GM21576 (cell line): ENCODE measurements at regions not wholly inside any gene's neighbourhood (a gene's known extent, or its start where the extent isn't known, plus 50 kb on each side); places are given as distances from the start of the nearest gene placed in this dataset.
"Not testable (repeated sequence)": the region's sequence is repeated elsewhere in the genome, so short reads cannot be mapped to it uniquely, and the experiment has no call there.

Experiments used
- ATAC-seq: cut with Tn5 transposase; IDR thresholded peaks from one replicate; pipeline ENCODE4 v1.9.1; 2021; ENCODE audit warnings: mild to moderate bottlenecking, moderate library complexity; ENCODE audit not compliant: unreplicated experiment

DNA sequence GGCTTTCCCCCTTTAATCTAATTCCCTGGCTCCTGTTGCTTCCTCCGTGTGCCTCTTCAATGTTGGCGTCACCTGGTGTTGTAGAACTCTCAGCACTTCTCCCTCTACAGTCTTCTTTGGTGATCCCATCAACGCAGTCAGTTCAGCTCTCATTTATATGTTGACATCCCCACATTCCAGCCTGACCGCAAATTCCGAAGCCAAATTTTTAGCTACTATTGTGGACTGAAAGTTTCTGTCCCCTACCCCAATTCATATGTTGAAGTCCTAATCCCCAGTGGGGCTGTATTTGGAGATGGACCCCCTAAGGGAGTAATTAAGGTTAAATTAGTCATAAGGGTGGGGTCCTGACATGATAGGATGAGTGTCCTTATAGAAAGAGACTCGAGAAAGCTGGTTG, 210.6 kb upstream of the ADAMTSL1 start:
- no peak for ATAC-seq

DNA sequence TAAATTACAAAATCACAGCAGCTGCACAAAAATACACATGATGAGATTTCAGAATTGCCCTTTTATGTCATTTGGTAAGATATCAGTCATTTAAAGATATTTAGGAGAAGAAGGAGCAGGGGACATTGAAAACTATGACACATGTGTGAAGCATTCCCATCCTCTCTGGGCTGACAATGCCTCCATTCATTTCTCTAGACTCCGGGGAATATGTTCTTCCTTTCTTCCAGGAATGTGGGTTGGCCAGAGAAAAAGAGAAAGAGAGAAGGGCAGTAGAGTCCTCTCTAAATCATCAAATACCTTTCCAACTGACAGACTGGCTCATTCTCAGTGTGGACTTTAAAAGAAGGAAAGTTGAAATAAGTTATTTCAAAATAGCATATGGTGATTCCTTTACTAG, 205.6 kb upstream of the ADAMTSL1 start:
- no peak for ATAC-seq

DNA sequence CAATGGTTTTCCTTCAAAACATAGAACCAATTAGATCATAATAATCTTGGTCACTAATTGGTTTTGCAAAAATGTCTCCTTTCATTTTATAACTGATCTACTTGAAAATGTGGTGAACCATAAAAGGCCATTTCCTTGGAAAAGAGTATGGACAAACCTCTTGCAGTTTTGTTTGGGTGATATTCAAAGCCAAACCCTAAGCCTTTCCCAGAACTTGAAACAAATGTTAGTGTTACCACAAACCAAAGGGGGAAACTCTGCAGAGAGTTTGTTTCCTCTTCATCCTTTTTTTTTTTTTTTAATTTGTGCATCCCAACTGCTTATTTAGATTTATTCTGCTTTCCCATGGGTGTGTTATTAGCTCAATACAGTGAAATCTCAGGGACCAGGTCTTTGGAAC, 204.4 kb upstream of the ADAMTSL1 start:
- ATAC-seq: no peak

DNA sequence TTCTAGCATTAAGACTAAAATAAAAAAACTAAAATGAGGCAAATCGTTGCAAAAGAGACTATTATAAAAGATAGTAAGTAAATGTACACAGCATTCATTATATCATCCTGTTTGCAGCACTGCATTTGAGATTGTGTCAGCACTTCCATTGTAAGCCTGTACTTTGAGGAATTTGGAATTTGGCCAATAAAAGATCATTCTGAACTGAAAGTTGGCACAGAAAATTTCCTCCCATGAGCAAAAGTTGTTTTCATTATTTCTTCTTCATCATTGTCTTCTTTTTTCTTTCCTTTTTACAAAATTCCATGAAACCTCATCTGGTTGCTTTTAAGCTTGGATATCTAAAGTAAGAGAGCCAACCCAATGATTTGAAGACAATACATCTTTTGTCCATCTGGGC, 199.3 kb upstream of the ADAMTSL1 start:
- no peak for ATAC-seq

DNA sequence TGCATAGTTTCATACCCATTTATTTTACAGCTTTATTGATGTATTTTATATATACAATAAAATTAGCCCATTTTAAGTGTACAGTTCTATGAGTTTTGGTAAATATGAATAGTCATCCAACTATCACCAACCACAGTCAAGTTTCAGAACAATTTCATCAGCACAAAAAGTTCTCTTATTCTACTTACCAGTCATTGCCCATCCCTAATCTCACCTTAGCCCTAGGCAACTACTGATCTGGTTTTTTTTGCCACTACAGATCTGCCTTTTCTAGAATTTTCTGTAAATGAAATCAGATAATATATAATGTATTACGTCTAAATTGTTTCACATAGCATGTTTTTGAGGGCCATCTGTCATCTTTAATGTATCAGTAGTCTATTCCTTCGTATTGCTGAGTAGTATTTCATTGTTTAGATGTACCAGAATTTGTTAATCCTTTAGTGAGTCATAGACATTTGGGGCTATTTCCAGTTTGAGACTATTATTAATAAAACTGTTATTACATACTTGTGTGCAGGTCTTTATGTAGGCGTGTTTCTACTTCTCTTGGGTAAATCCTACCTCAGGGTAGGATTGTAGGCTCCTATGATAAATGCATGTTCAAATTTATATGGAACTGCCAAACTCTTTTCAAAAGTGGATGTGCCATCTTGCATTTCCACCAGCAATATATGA, 198.5 kb upstream of the ADAMTSL1 start:
- ATAC-seq: no peak

DNA sequence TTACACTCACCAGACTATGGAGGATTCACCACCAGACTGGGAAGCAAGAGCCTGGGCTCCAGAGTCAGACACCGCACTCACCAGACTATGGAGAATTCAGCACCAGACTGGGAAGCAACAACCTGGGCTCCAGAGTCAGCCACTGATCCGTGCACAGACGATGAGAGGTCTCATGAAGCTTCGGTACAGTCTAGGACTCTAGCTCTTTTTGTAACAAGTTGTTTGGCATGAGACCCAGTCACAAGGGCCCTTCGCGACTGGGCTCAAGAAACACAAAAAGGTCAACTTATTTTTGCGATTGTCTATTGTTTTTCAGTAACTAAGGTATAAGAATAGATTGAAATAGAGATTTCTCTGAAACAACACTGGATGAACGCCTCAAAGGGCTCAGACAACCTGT, 192.7 kb upstream of the ADAMTSL1 start:
- ATAC-seq: no peak

DNA sequence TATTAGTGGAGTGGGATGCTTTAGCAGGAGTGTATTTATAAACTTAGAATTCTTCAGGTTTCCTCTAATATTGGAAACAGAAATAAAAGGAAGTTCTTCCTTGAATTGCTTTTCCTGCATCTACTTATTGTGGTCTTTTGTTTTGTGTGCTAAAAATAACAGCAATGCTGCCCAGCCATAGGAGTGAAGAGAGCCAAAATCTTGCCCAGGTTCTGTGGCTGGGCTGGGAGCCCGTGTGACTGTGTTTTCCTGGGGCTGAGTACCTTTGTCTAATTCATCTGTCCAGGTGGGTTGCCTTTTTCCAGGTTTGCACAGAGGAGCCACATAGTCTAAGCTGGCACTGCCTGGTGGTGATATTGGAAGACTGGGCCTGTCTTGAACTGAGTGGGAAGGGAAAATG, 179.7 kb upstream of the ADAMTSL1 start:
- no peak for ATAC-seq

DNA sequence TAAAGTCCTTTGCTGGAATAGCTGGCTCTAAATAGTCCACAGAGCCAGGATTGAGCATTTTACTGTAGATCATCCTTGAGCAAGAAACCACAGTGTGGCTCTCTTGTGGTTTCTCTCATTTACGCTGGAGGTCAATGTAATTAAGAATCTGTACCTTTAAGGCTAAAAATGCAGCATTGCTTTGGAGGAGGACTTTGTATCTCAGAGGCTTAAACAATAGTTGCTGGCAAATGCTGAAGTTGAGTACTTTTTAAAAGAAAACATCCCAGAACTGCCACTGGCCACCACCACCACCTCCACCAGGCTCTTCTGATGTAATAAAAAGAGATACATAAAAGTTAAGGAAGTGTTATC, 177.3 kb upstream of the ADAMTSL1 start:
- ATAC-seq: no peak

DNA sequence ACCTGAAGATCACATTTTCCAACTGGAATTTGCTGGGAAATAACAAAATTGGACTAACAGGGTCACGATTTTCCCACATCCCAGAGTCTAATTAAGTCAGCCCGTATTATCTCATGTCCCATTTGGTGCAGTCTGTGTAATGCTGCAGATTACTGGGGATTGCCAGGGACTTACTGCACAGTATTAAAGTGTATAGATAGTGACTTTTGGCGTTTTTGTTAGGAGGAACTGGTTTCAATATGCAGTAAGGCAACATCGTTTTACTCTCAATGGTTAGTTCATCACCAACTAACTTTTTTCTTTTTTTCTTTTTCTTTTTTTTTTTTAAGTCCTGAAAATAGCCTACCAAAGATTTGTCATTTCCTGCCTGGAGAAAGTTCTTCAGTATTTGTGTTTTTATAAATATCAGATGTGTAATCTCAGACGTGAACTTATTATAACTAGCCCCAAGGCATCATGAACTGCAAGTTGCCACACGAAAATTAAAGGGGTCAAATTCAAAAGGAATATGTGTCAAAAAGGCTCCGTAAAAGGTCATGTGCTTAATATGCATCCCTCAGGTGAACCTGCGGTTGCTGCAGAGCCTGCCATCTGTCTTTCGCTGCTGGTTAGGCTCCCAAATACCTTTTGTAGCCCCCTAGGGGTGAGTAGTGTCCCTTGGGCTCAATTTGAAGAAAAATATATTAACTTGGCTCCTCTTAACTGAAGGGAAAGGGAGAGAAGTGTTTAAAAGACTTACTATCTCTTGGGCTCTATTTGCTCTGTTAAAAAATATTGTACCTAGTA, 176.7 kb upstream of the ADAMTSL1 start:
- no peak for ATAC-seq

DNA sequence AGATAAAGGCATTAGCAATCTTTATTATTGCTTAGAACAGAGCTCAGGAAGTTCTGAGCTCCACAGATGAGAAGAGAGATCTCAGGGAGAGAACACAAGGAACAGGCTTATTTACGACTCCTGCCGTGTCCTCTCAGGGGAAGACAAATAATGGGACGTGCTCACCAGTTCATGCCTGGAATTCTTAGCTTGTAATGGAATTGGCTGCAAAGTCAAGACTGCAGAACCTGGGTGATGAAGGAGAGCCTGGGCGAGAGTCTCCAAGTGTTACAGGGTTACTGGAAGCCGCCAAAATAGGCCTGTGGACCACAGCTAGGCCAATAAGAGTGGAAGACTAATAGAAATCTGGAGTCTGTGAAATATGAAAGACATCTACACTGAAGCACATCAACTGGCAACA, 174.5 kb upstream of the ADAMTSL1 start:
- no peak for ATAC-seq

DNA sequence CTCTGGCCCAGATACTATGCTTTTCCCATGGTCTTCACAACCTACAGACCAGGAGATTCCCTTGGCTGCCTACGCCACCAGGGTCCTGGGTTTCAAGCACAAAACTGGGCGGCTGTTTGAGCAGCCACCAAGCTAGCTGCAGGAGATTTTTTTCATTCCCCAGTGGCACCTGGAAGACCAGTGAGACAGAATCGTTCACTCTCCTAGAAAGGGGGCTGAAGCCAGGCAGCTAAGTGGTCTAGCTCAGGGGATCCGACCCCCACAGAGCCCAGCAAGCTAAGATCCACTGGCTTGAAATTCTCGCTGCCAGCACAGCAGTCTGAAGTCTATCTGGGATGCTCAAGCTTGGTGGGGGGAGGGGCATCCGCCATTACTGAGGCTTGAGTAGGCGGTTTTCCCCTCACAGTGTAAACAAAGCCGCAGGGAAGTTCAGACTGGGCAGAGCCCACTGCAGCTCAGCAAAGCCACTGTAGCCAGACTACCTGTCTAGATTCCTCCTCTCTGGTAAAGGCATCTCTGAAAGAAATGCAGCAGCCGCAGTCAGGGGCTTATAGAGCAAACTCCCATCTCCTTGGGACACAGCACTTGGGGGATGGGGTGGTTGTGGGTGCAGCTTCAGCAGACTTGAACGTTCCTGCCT, 168.7 kb upstream of the ADAMTSL1 start:
- ATAC-seq: not testable (repeated sequence)

DNA sequence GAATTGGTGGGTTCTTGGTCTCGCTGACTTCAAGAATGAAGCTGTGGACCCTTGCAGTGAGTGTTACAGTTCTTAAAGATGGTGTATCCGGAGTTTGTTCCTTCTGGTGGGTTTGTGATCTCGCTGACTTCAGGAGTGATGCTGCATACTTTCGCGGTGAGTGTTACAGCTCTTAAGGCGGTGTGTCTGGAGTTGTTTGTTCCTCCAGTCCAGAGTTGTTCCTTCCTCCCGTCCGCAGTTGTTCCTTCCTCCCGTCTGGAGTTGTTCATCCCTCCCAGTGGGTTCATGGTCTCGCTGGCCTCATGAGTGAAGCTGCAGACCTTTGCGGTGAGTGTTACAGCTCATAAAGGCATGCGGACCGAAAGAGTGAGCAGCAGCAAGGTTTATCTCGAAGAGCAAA, 159.6 kb upstream of the ADAMTSL1 start:
- no peak for ATAC-seq

DNA sequence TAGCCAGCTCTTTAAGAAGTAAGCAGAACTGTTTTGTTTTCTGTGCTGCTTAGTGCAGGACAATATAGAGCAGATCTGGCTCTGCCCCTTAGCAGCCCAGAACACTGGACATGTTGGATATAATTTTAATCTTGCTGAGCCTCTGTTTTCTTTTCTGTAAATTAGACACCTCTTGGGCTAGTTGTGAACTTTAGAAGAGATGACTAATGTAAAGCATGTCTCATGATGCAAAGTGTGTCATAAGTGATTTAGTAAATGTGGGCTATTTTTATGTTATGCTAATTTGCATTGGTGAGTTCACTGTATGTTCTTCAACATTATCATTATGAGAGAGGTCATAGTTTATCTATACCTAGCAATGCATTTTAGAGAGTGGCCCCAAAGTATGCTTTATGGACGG, 156.1 kb upstream of the ADAMTSL1 start:
- no peak for ATAC-seq

DNA sequence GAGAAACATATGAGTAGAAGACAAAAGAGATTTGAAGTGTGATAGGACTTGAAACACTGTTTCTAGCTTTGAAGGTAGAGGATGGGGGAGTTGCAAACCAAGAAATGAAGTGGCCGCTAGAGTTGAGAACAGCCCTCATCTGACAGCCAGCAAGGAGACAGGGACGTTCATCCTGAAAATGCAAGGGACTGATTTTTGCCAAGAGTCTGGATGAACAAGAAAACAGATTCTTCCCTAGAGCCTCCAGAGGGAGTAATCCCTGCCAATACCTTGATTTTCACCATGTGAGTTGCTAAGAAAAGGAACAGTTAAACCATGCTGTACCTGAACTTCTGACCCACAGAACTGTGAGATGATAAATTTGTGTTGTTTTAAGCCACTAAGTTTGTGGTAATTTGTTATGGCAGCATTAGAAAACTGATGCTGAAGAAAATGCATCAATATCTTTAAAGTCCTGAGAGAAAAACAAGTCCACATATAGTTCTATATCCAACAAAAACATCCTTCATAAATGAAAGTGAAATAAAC, 154.0 kb upstream of the ADAMTSL1 start:
- no peak for ATAC-seq

DNA sequence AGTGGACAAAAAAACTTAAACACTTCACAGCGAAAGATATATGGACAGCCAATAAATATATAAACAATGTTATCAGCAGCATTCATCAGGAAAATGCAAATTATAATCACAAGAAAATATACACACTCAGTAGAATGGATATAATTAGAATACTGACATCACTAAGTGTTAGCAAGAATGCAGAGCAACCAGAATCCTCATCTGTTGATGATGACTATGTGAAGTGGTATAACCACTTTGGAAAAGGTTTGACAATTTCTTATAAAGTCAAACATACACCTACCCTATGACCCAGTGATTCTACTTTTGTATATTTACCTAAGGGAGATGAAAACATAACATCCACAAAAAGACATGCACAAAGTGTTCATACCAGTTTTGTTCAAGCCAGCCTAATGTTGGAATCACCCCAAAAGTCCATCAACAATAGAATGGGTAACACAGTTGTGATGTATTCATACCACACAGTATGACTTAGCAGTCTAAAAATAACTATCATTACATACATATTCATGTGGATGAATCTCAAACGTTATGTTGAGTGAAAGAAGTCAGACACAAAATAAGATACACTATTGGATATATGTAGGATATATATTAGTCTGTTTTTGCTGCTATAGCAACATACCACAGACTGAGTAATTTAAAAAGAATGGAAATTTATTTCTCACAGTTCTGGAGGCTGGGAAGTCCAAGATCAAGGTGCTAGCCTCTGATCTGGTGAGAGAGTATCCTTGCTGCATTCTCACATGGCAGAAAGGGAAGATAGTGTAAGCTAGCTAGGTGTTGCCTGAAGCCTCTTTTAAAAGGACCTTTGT, 148.8 kb upstream of the ADAMTSL1 start:
- ATAC-seq: no peak

DNA sequence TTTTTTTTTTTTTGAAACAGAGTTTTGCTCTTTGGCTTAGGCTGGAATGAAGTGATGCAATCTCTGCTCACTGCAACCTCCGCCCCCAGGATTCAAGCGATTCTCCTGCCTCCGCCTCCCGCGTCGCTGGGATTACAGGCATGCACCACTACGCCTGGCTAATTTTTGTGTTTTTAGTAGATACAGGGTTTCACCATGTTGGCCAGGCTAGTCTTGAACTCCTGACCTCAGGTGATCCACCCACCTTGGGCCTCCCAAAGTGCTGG, 148.3 kb upstream of the ADAMTSL1 start:
- ATAC-seq: not testable (repeated sequence)

DNA sequence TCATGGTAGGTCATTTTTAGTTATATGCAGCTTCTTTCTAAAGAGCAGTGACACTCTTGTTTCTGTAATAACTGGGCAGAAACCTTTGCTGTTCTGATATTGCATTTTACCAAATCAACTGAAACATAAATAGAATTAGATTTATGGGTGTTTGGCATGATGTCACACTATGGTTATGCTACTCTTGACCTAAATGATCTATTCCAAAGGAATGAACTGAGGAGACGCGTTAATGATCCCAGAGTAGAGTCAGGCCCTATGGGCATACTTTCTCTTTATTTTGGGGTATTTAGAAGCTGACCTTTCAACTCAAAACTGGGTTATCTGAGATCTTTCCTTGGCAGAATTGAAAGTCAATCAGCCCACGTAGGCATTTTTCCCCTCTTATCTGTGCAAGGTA, 146.8 kb upstream of the ADAMTSL1 start:
- no peak for ATAC-seq

DNA sequence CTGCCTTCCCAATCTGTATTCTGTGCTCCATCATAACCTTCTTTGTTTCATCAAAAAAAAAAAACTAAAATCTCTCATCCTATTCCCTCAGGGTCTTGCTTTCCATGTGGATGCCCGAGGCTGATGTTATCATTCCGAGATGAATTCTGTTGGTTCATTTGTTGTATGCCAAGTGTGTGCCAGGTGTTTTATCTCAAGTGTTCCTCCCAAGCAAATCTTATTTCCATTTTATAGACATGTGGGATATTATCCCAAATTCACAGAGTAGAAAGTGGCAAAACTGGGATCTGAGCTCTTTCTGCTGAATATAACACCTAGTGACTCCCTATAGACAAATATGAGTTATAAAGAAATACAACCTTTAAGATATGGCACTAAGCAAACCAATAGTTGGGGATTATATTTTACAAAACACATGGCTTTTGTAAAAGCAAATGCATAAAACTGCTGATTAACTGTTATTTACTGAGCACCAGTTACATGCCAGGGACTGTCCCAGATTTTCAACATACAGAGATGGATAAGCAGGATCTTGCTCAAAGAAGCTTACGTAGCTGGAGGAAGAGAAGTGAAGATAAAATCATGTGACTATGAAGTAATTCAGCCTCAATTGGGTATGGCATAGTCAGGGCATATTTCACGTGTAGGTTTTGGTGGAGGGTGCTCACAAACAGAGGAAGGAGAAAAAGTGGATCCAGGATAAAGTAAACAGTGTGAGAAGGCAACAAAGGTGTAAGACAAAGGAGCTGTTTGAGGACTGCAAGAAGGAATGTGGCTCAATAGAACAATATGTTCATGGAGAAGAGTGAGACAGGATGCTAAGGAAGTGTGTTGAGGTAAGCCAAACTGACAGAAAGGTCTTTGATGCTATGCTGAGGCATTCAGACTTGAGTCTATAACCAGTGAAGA, 143.3 kb upstream of the ADAMTSL1 start:
- ATAC-seq: no peak

DNA sequence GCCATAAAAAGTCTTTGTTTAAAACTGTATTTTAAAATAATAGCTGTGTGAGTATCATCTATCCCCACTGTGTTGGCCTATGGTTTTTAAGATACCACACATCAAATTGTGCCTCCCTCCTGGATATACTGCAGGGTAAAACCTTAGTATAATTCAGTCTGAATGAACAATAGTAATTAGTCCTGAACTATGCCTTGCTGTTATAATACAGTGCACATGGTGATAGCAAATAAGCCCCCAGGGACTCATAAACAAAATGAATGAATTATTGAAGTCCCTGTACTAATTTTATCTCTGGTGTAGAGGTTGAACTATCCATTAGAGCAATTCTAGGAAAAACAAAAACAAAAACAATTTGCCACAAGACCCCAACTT, 142.7 kb upstream of the ADAMTSL1 start:
- ATAC-seq: no peak

DNA sequence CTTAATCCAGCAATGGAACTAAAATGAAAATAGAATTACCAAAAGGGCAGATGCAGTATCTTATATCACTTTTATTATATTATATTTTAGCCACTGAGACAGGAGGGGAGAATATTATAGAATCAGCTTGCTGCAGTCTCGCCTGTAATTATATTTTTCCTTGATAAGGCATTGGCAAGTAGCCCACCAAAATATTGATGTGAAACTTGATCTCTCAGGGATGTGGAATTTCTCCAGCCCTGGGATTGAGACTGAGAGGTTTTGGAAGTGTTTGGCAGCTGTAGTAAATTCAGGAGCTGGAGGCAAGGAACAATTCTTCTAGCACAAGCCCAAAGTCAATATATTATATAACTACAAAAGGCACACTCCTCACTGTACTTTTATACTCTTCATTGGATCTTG, 142.1 kb upstream of the ADAMTSL1 start:
- ATAC-seq: no peak
